ENCODE measurements at regions not wholly inside any gene's neighbourhood (a gene's known extent, or its start where the extent isn't known, plus 50 kb on each side); places are given as distances from the start of the nearest gene placed in this dataset.

GRCh38 chr7:25860275-25861163 is 291.5 kb upstream of the NFE2L3 start:
- Histone ChIP-seq H3K4me1 (ENCODE audit: control insufficient read depth in 1 of 2, insufficient read depth in 2 of 2, low read length in 2 of 2) (peaks cover 3 to 22% of the 10 kb centered on the region in 2 donors), H3K36me3 (ENCODE audit: control insufficient read depth in 1 of 2, insufficient read depth in 2 of 2, low read length in 2 of 2) (no peaks in the 10 kb centered on the region), H3K9me3 (ENCODE audit: control insufficient read depth in 1 of 2, low read length in 2 of 2) (peaks cover 3 to 17% of the 10 kb centered on the region in 2 donors), H3K27ac (ENCODE audit: low read length) (no peak overlapping the region), H3K4me3 (ENCODE audit: low read depth in 1 of 2, low read length in 2 of 2) (no peak overlapping the region), H3K27me3 (ENCODE audit: low read depth, low read length) (peaks cover 90% of the 10 kb centered on the region)

- H3K4me1 ChIP-seq (ENCODE audit: control insufficient read depth in 1 of 2, insufficient read depth in 2 of 2, low read length in 2 of 2) = peaks cover 3 to 22% of the 10 kb centered on the region in 2 donors
- H3K27ac ChIP-seq (ENCODE audit: low read length) = no peak overlapping the region
- H3K9me3 ChIP-seq (ENCODE audit: control insufficient read depth in 1 of 2, low read length in 2 of 2) = peaks cover 3 to 16% of the 10 kb centered on the region in 2 donors
- H3K27me3 ChIP-seq (ENCODE audit: low read depth, low read length) = peaks cover 90% of the 10 kb centered on the region
- H3K36me3 ChIP-seq (ENCODE audit: control insufficient read depth in 1 of 2, insufficient read depth in 2 of 2, low read length in 2 of 2) = no peaks in the 10 kb centered on the region
- no peak overlapping the region for H3K4me3 ChIP-seq (ENCODE audit: low read depth in 1 of 2, low read length in 2 of 2)
Observed at GRCh38 chr7:25861164-25861496, 290.9 kb upstream of the NFE2L3 start.

- Histone ChIP-seq H3K4me3 (ENCODE audit: low read depth in 1 of 2, low read length in 2 of 2) (peak overlapping the region in 1 of 2 donors; percentile 23), H3K36me3 (ENCODE audit: control insufficient read depth in 1 of 2, insufficient read depth in 2 of 2, low read length in 2 of 2) (no peaks in the 10 kb centered on the region), H3K9me3 (ENCODE audit: control insufficient read depth in 1 of 2, low read length in 2 of 2) (peaks cover 3 to 16% of the 10 kb centered on the region in 2 donors), H3K27me3 (ENCODE audit: low read depth, low read length) (peaks cover 85% of the 10 kb centered on the region), H3K27ac (ENCODE audit: low read length) (no peak overlapping the region), H3K4me1 (ENCODE audit: control insufficient read depth in 1 of 2, insufficient read depth in 2 of 2, low read length in 2 of 2) (peaks cover 3 to 19% of the 10 kb centered on the region in 2 donors)
Observed at GRCh38 chr7:25861601-25862260, 290.3 kb upstream of the NFE2L3 start.

- no peak overlapping the region for H3K27ac ChIP-seq (ENCODE audit: low read length)
- peak overlapping the region in 1 of 2 donors; percentile 23 for H3K4me3 ChIP-seq (ENCODE audit: low read depth in 1 of 2, low read length in 2 of 2)
- no peaks in the 10 kb centered on the region for H3K36me3 ChIP-seq (ENCODE audit: control insufficient read depth in 1 of 2, insufficient read depth in 2 of 2, low read length in 2 of 2)
- H3K27me3 ChIP-seq (ENCODE audit: low read depth, low read length) = peaks cover 79% of the 10 kb centered on the region
- peaks cover 3 to 16% of the 10 kb centered on the region in 2 donors for H3K9me3 ChIP-seq (ENCODE audit: control insufficient read depth in 1 of 2, low read length in 2 of 2)
- peaks cover under 1 to 13% of the 10 kb centered on the region in 2 donors for H3K4me1 ChIP-seq (ENCODE audit: control insufficient read depth in 1 of 2, insufficient read depth in 2 of 2, low read length in 2 of 2)
Observed at GRCh38 chr7:25862261-25863004, 289.6 kb upstream of the NFE2L3 start.

- H3K36me3 ChIP-seq (ENCODE audit: control insufficient read depth in 1 of 2, insufficient read depth in 2 of 2, low read length in 2 of 2) = no peaks in the 10 kb centered on the region
- no peak overlapping the region for H3K4me3 ChIP-seq (ENCODE audit: low read depth in 1 of 2, low read length in 2 of 2)
- H3K9me3 ChIP-seq (ENCODE audit: control insufficient read depth in 1 of 2, low read length in 2 of 2) = peaks cover 3 to 16% of the 10 kb centered on the region in 2 donors
- no peak overlapping the region for H3K27ac ChIP-seq (ENCODE audit: low read length)
- H3K27me3 ChIP-seq (ENCODE audit: low read depth, low read length) = peaks cover 77% of the 10 kb centered on the region
- H3K4me1 ChIP-seq (ENCODE audit: control insufficient read depth in 1 of 2, insufficient read depth in 2 of 2, low read length in 2 of 2) = peaks cover 0 to 9% of the 10 kb centered on the region in 2 donors
Observed at GRCh38 chr7:25863005-25863728, 288.8 kb upstream of the NFE2L3 start.

- H3K27ac ChIP-seq (ENCODE audit: low read length) = no peak overlapping the region
- peaks cover 77% of the 10 kb centered on the region for H3K27me3 ChIP-seq (ENCODE audit: low read depth, low read length)
- H3K9me3 ChIP-seq (ENCODE audit: control insufficient read depth in 1 of 2, low read length in 2 of 2) = peaks cover 3 to 16% of the 10 kb centered on the region in 2 donors
- H3K4me1 ChIP-seq (ENCODE audit: control insufficient read depth in 1 of 2, insufficient read depth in 2 of 2, low read length in 2 of 2) = peaks cover 0 to 9% of the 10 kb centered on the region in 2 donors
- H3K4me3 ChIP-seq (ENCODE audit: low read depth in 1 of 2, low read length in 2 of 2) = no peak overlapping the region
- no peaks in the 10 kb centered on the region for H3K36me3 ChIP-seq (ENCODE audit: control insufficient read depth in 1 of 2, insufficient read depth in 2 of 2, low read length in 2 of 2)
Observed at GRCh38 chr7:25863729-25864110, 288.3 kb upstream of the NFE2L3 start.

GRCh38 chr7:25864511-25864910 is 287.5 kb upstream of the NFE2L3 start:
- Histone ChIP-seq H3K4me3 (ENCODE audit: low read depth in 1 of 2, low read length in 2 of 2) (no peak overlapping the region), H3K27me3 (ENCODE audit: low read depth, low read length) (peaks cover 76% of the 10 kb centered on the region), H3K9me3 (ENCODE audit: control insufficient read depth in 1 of 2, low read length in 2 of 2) (peaks cover 3 to 14% of the 10 kb centered on the region in 2 donors), H3K27ac (ENCODE audit: low read length) (no peak overlapping the region), H3K36me3 (ENCODE audit: control insufficient read depth in 1 of 2, insufficient read depth in 2 of 2, low read length in 2 of 2) (no peaks in the 10 kb centered on the region), H3K4me1 (ENCODE audit: control insufficient read depth in 1 of 2, insufficient read depth in 2 of 2, low read length in 2 of 2) (peaks cover 0 to 9% of the 10 kb centered on the region in 2 donors)

- H3K4me3 ChIP-seq (ENCODE audit: low read depth in 1 of 2, low read length in 2 of 2) = no peak overlapping the region
- H3K27ac ChIP-seq (ENCODE audit: low read length) = no peak overlapping the region
- H3K4me1 ChIP-seq (ENCODE audit: control insufficient read depth in 1 of 2, insufficient read depth in 2 of 2, low read length in 2 of 2) = peaks cover 0 to 9% of the 10 kb centered on the region in 2 donors
- H3K9me3 ChIP-seq (ENCODE audit: control insufficient read depth in 1 of 2, low read length in 2 of 2) = peaks cover 3 to 14% of the 10 kb centered on the region in 2 donors
- no peaks in the 10 kb centered on the region for H3K36me3 ChIP-seq (ENCODE audit: control insufficient read depth in 1 of 2, insufficient read depth in 2 of 2, low read length in 2 of 2)
- peaks cover 74% of the 10 kb centered on the region for H3K27me3 ChIP-seq (ENCODE audit: low read depth, low read length)
Observed at GRCh38 chr7:25864943-25865751, 286.9 kb upstream of the NFE2L3 start.

- H3K4me3 ChIP-seq (ENCODE audit: low read depth in 1 of 2, low read length in 2 of 2) = no peak overlapping the region
- H3K27ac ChIP-seq (ENCODE audit: low read length) = no peak overlapping the region
- H3K27me3 ChIP-seq (ENCODE audit: low read depth, low read length) = peaks cover 42% of the 10 kb centered on the region
- no peaks in the 10 kb centered on the region for H3K9me3 ChIP-seq (ENCODE audit: control insufficient read depth in 1 of 2, low read length in 2 of 2)
- no peaks in the 10 kb centered on the region for H3K4me1 ChIP-seq (ENCODE audit: control insufficient read depth in 1 of 2, insufficient read depth in 2 of 2, low read length in 2 of 2)
- H3K36me3 ChIP-seq (ENCODE audit: control insufficient read depth in 1 of 2, insufficient read depth in 2 of 2, low read length in 2 of 2) = no peaks in the 10 kb centered on the region
Observed at GRCh38 chr7:25868509-25868908, 283.5 kb upstream of the NFE2L3 start.

GRCh38 chr7:25870574-25870973 is 281.4 kb upstream of the NFE2L3 start:
- Histone ChIP-seq H3K27me3 (ENCODE audit: low read depth, low read length) (peaks cover 42% of the 10 kb centered on the region), H3K27ac (ENCODE audit: low read length) (no peak overlapping the region), H3K36me3 (ENCODE audit: control insufficient read depth in 1 of 2, insufficient read depth in 2 of 2, low read length in 2 of 2) (no peaks in the 10 kb centered on the region), H3K9me3 (ENCODE audit: control insufficient read depth in 1 of 2, low read length in 2 of 2) (no peaks in the 10 kb centered on the region), H3K4me3 (ENCODE audit: low read depth in 1 of 2, low read length in 2 of 2) (no peak overlapping the region), H3K4me1 (ENCODE audit: control insufficient read depth in 1 of 2, insufficient read depth in 2 of 2, low read length in 2 of 2) (no peaks in the 10 kb centered on the region)

Data from muscle layer of duodenum (tissue), 2 donors.